ENCODE measurements at regions not wholly inside any gene's neighbourhood (a gene's known extent, or its start where the extent isn't known, plus 50 kb on each side); places are given as distances from the start of the nearest gene placed in this dataset.

DNA sequence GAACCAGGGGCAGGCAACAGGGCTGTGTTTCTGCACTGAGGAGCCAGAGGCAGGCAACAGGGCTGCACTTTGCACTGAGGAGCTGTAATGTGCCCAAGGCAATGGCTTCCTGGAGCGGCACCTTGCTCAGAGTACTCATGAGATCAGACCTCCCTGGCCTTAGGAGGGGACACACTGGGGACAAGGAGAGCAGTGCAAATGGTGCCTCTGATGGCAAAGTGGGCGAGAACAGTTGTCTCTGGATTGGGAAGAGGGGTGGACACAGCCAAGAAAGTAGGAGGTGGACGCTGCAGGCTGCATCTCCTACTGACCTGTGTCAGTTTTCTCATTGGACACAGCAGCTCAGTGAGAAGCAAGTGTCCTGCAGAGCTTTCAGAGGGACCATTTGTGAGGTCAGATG lies 1443.3 kb downstream of the TBC1D22A start:
- DNase-seq: no peak

GRCh38 chr22:48205161-48205560 lies 1442.7 kb downstream of the TBC1D22A start:
- H3K27me3 ChIP-seq: peaks cover 0 to 34% (median 0%) of the 10 kb centered on the region in 3 donors
- H3K4me1 ChIP-seq: no peaks in the 10 kb centered on the region
- WGBS, 5 donors: 69 to 73% (median 72%) methylated on average over 7 of the region's 7 CpGs
- intact Hi-C loops (cut with DNase I; ENCODE audit: low total_unique reads): no loop called here
- H3K9me3 ChIP-seq: peaks cover 0 to 7% (median 6%) of the 10 kb centered on the region in 4 donors
- H3K27ac ChIP-seq: no peak overlapping the region
- H3K36me3 ChIP-seq: no peaks in the 10 kb centered on the region
- DNase-seq: no peak
- no peak overlapping the region for H3K4me3 ChIP-seq
- TF ChIP-seq POLR2A (IDR thresholded peaks at IDR 0.05): no peak

More for the DNA sequence above, 1443.3 kb downstream of the TBC1D22A start:
- H3K27me3 ChIP-seq: peaks cover 0 to 34% (median 0%) of the 10 kb centered on the region in 3 donors
- WGBS, 5 donors: 67 to 89% (median 80%) methylated on average over 3 of the region's 3 CpGs
- H3K9me3 ChIP-seq: peaks cover 0 to 7% (median 6%) of the 10 kb centered on the region in 4 donors
- TF ChIP-seq, protein P1, sequence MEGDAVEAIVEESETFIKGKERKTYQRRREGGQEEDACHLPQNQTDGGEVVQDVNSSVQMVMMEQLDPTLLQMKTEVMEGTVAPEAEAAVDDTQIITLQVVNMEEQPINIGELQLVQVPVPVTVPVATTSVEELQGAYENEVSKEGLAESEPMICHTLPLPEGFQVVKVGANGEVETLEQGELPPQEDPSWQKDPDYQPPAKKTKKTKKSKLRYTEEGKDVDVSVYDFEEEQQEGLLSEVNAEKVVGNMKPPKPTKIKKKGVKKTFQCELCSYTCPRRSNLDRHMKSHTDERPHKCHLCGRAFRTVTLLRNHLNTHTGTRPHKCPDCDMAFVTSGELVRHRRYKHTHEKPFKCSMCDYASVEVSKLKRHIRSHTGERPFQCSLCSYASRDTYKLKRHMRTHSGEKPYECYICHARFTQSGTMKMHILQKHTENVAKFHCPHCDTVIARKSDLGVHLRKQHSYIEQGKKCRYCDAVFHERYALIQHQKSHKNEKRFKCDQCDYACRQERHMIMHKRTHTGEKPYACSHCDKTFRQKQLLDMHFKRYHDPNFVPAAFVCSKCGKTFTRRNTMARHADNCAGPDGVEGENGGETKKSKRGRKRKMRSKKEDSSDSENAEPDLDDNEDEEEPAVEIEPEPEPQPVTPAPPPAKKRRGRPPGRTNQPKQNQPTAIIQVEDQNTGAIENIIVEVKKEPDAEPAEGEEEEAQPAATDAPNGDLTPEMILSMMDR (IDR thresholded peaks at IDR 0.05): no peak
- no peak for TF ChIP-seq EP300 (IDR thresholded peaks at IDR 0.05)
- H3K36me3 ChIP-seq: no peaks in the 10 kb centered on the region
- no peak overlapping the region for H3K27ac ChIP-seq
- H3K4me1 ChIP-seq: no peaks in the 10 kb centered on the region
- H3K4me3 ChIP-seq: no peak overlapping the region
- intact Hi-C loops (cut with DNase I; ENCODE audit: low total_unique reads): no loop called here

GRCh38 chr22:48204296-48204695 lies 1441.8 kb downstream of the TBC1D22A start:
- WGBS, 5 donors: 66 to 91% (median 85%) methylated on average over 2 of the region's 2 CpGs
- H3K4me1 ChIP-seq: no peaks in the 10 kb centered on the region
- H3K4me3 ChIP-seq: no peak overlapping the region
- no peak for TF ChIP-seq EP300 (IDR thresholded peaks at IDR 0.05)
- TF ChIP-seq POLR2AphosphoS5 (IDR thresholded peaks at IDR 0.05): no peak
- TF ChIP-seq, protein P1 (IDR thresholded peaks at IDR 0.05): no peak
- no peak for TF ChIP-seq POLR2A (IDR thresholded peaks at IDR 0.05)
- no peak for DNase-seq
- H3K27ac ChIP-seq: no peak overlapping the region
- H3K9me3 ChIP-seq: peaks cover 0 to 7% (median 6%) of the 10 kb centered on the region in 4 donors
- H3K27me3 ChIP-seq: peaks cover 0 to 35% (median 0%) of the 10 kb centered on the region in 3 donors
- no peaks in the 10 kb centered on the region for H3K36me3 ChIP-seq
- intact Hi-C loops (cut with DNase I; ENCODE audit: low total_unique reads): no loop called here

- H3K27me3 ChIP-seq: peaks cover 0 to 28% (median 0%) of the 10 kb centered on the region in 3 donors
- no peak overlapping the region for H3K27ac ChIP-seq
- H3K36me3 ChIP-seq: no peaks in the 10 kb centered on the region
- WGBS, 5 donors: 78 to 95% (median 91%) methylated on average over 7 of the region's 7 CpGs
- H3K4me3 ChIP-seq: no peak overlapping the region
- intact Hi-C loops (cut with DNase I; ENCODE audit: low total_unique reads): no loop called here
- H3K9me3 ChIP-seq: peaks cover 0 to 7% (median 6%) of the 10 kb centered on the region in 4 donors
- TF ChIP-seq POLR2A (IDR thresholded peaks at IDR 0.05) (no peak), POLR2AphosphoS5 (IDR thresholded peaks at IDR 0.05) (no peak), EP300 (IDR thresholded peaks at IDR 0.05) (no peak)
- TF ChIP-seq, protein P1 (IDR thresholded peaks at IDR 0.05): no peak
- no peaks in the 10 kb centered on the region for H3K4me1 ChIP-seq
- no peak for DNase-seq
These were observed 1437.2 kb downstream of the TBC1D22A start for GRCh38 chr22:48199667-48200066.
